Activated B cell treated with CpG ODN at 0.5 μM for 24 hours (primary cell): ENCODE measurements at regions not wholly inside any gene's neighbourhood (a gene's known extent, or its start where the extent isn't known, plus 50 kb on each side); places are given as distances from the start of the nearest gene placed in this dataset.

Experiments
- ATAC-seq: fragments of 200-7000 bp; cut with Tn5 transposase; one replicate; pipeline ENCODE4 v1.10.0; 2021; ENCODE audit warnings: low read depth, mild to moderate bottlenecking, moderate library complexity
- CTCF ChIA-PET: fragments of 350-600 bp; sonication (Branson Sonifier 250); formaldehyde crosslinking; loops from one replicate; lab custom pipeline; 2021; ENCODE audit warnings: antibody characterized with exemption; lab: Charles Lee
- POLR2A ChIA-PET: fragments of 350-600 bp; sonication (Branson Sonifier 250); formaldehyde crosslinking; loops from one replicate; lab custom pipeline; 2021; ENCODE audit warnings: antibody characterized with exemption; lab: Charles Lee
- DNase-seq: peaks from one replicate; pipeline ENCODE4 v3.0.0; 2022
- H3K27ac Mint-ChIP-seq: one replicate; pipeline ENCODE4 v1.8.0; 2020; ENCODE audit warnings: mixed read lengths
- H3K27me3 Mint-ChIP-seq: one replicate; pipeline ENCODE4 v1.8.0; 2021; ENCODE audit warnings: mixed read lengths
- H3K36me3 Mint-ChIP-seq: one replicate; pipeline ENCODE4 v1.8.0; 2021; ENCODE audit warnings: low read depth, mixed read lengths
- H3K4me1 Mint-ChIP-seq: one replicate; pipeline ENCODE4 v1.8.0; 2021; ENCODE audit warnings: mixed read lengths
- H3K4me3 Mint-ChIP-seq: one replicate; pipeline ENCODE4 v1.8.0; 2020; ENCODE audit warnings: mild to moderate bottlenecking, mixed read lengths
- H3K9me3 Mint-ChIP-seq: one replicate; pipeline ENCODE4 v1.8.0; 2020; ENCODE audit warnings: mixed read lengths
- CTCF ChIP-seq: fragments of 200-600 bp; IDR thresholded peaks from one replicate; pipeline ENCODE4 v1.8.0; 2022; ENCODE audit warnings: antibody characterized with exemption, mild to moderate bottlenecking
- intact Hi-C: fragments of 100-400 bp; cut with micrococcal nuclease; formaldehyde crosslinking; loops from one replicate; pipeline ENCODE4 v1.15.1; 2024

GRCh38 chr13:106332621-106333020 lies 202.8 kb downstream of the EFNB2 start:
- Mint-ChIP-seq H3K9me3 (no peaks in the 10 kb centered on the region), H3K27me3 (no peaks in the 10 kb centered on the region), H3K36me3 (no peaks in the 10 kb centered on the region), H3K27ac (no peak overlapping the region), H3K4me3 (no peak overlapping the region), H3K4me1 (no peaks in the 10 kb centered on the region)
- POLR2A ChIA-PET = no interaction called here
- no peak for TF ChIP-seq CTCF
- ATAC-seq = no peak
- CTCF ChIA-PET = no interaction called here
- no peak for DNase-seq
- intact Hi-C loops = no loop called here

GRCh38 chr13:106331116-106331515 lies 204.3 kb downstream of the EFNB2 start:
- Mint-ChIP-seq H3K4me3 (no peak overlapping the region), H3K27me3 (no peaks in the 10 kb centered on the region), H3K27ac (no peak overlapping the region)

GRCh38 chr13:106329941-106330340 lies 205.5 kb downstream of the EFNB2 start:
- no peaks in the 10 kb centered on the region for H3K9me3 Mint-ChIP-seq
- intact Hi-C loops = no loop called here
- no peak overlapping the region for H3K27ac Mint-ChIP-seq
- no peaks in the 10 kb centered on the region for H3K36me3 Mint-ChIP-seq
- H3K4me1 Mint-ChIP-seq = no peaks in the 10 kb centered on the region
- ChIA-PET CTCF (no interaction called here), POLR2A (no interaction called here)
- H3K27me3 Mint-ChIP-seq = no peaks in the 10 kb centered on the region
- no peak for TF ChIP-seq CTCF
- H3K4me3 Mint-ChIP-seq = no peak overlapping the region
- no peak for ATAC-seq
- DNase-seq = no peak

More at GRCh38 chr13:106331116-106331515, 204.3 kb downstream of the EFNB2 start:
- no peak for TF ChIP-seq CTCF
- intact Hi-C loops = no loop called here
- H3K9me3 Mint-ChIP-seq = no peaks in the 10 kb centered on the region
- no peak for DNase-seq
- ChIA-PET CTCF (no interaction called here), POLR2A (no interaction called here)
- no peaks in the 10 kb centered on the region for H3K4me1 Mint-ChIP-seq
- H3K36me3 Mint-ChIP-seq = no peaks in the 10 kb centered on the region
- ATAC-seq = no peak

- Mint-ChIP-seq H3K4me3 (no peak overlapping the region), H3K4me1 (no peaks in the 10 kb centered on the region), H3K36me3 (no peaks in the 10 kb centered on the region), H3K27me3 (no peaks in the 10 kb centered on the region), H3K27ac (no peak overlapping the region), H3K9me3 (peaks cover 11% of the 10 kb centered on the region)
- no peak for DNase-seq
- no peak for TF ChIP-seq CTCF
- no peak for ATAC-seq
- CTCF ChIA-PET = no interaction called here
- POLR2A ChIA-PET = no interaction called here
- intact Hi-C loops = no loop called here
Observed at GRCh38 chr13:106326751-106327150, 208.7 kb downstream of the EFNB2 start.

GRCh38 chr13:106324444-106324843 lies 211.0 kb downstream of the EFNB2 start:
- no peak for TF ChIP-seq CTCF
- ChIA-PET POLR2A (no interaction called here), CTCF (no interaction called here)
- ATAC-seq (no peak), DNase-seq (no peak)
- no peaks in the 10 kb centered on the region for H3K36me3 Mint-ChIP-seq
- intact Hi-C loops = no loop called here
- no peak overlapping the region for H3K4me3 Mint-ChIP-seq
- H3K27me3 Mint-ChIP-seq = no peaks in the 10 kb centered on the region
- H3K27ac Mint-ChIP-seq = no peak overlapping the region
- H3K4me1 Mint-ChIP-seq = no peaks in the 10 kb centered on the region
- peaks cover 13% of the 10 kb centered on the region for H3K9me3 Mint-ChIP-seq
